ENCODE measurements at regions not wholly inside any gene's neighbourhood (a gene's known extent, or its start where the extent isn't known, plus 50 kb on each side); places are given as distances from the start of the nearest gene placed in this dataset.

GRCh38 chr10:2800178-2800577, 267.2 kb upstream of the PFKP start:
- POLR2A ChIA-PET: no interaction called here
- H3K27ac Mint-ChIP-seq: no peak overlapping the region

More at GRCh38 chr10:2800178-2800577, 267.2 kb upstream of the PFKP start:
- no peak overlapping the region for H3K4me3 Mint-ChIP-seq
- ATAC-seq (no peak), DNase-seq (ENCODE audit: low spot score) (no peak)
- peaks cover 29% of the 10 kb centered on the region for H3K4me1 Mint-ChIP-seq
- peaks cover under 1% of the 10 kb centered on the region; the same call in 1 of the 2 replicates for H3K27me3 Mint-ChIP-seq (ENCODE audit: low read depth)
- H3K9me3 Mint-ChIP-seq: peaks cover 33% of the 10 kb centered on the region
- H3K36me3 Mint-ChIP-seq: peaks cover 10% of the 10 kb centered on the region
- TF ChIP-seq EMX1 (CRISPR knock-in tag; IDR thresholded peaks at IDR 0.05) (no peak), ESRRA (CRISPR knock-in tag; IDR thresholded peaks at IDR 0.05; ENCODE audit: borderline replicate concordance) (no peak), USF1 (CRISPR knock-in tag; IDR thresholded peaks at IDR 0.05) (no peak), STAT6 (CRISPR knock-in tag; conservative IDR thresholded peaks at IDR 0.05; ENCODE audit: low read depth) (no peak), JAZF1 (CRISPR knock-in tag; IDR thresholded peaks at IDR 0.05) (no peak), ZNF232 (CRISPR knock-in tag; IDR thresholded peaks at IDR 0.05) (no peak), GTF2I (CRISPR knock-in tag; conservative IDR thresholded peaks at IDR 0.05) (no peak), ZNF416 (CRISPR knock-in tag; IDR thresholded peaks at IDR 0.05) (no peak), SOX15 (CRISPR knock-in tag; IDR thresholded peaks at IDR 0.05) (no peak), ZNF425 (CRISPR knock-in tag; conservative IDR thresholded peaks at IDR 0.05) (no peak), ZNF219 (CRISPR knock-in tag; IDR thresholded peaks at IDR 0.05; ENCODE audit: borderline replicate concordance) (no peak), SMAD4 (CRISPR knock-in tag; IDR thresholded peaks at IDR 0.05) (no peak), MXD4 (CRISPR knock-in tag; IDR thresholded peaks at IDR 0.05; ENCODE audit: borderline replicate concordance) (no peak), MLX (CRISPR knock-in tag; IDR thresholded peaks at IDR 0.05) (no peak), PRRX2 (CRISPR knock-in tag; IDR thresholded peaks at IDR 0.05) (no peak), NR1H2 (CRISPR knock-in tag; IDR thresholded peaks at IDR 0.05) (no peak)
- TF ChIP-seq, protein P1, sequence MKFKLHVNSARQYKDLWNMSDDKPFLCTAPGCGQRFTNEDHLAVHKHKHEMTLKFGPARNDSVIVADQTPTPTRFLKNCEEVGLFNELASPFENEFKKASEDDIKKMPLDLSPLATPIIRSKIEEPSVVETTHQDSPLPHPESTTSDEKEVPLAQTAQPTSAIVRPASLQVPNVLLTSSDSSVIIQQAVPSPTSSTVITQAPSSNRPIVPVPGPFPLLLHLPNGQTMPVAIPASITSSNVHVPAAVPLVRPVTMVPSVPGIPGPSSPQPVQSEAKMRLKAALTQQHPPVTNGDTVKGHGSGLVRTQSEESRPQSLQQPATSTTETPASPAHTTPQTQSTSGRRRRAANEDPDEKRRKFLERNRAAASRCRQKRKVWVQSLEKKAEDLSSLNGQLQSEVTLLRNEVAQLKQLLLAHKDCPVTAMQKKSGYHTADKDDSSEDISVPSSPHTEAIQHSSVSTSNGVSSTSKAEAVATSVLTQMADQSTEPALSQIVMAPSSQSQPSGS (CRISPR knock-in tag; IDR thresholded peaks at IDR 0.05; ENCODE audit: borderline replicate concordance, low read depth): no peak
- TF ChIP-seq, protein P2, sequence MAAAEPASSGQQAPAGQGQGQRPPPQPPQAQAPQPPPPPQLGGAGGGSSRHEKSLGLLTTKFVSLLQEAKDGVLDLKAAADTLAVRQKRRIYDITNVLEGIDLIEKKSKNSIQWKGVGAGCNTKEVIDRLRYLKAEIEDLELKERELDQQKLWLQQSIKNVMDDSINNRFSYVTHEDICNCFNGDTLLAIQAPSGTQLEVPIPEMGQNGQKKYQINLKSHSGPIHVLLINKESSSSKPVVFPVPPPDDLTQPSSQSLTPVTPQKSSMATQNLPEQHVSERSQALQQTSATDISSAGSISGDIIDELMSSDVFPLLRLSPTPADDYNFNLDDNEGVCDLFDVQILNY (CRISPR knock-in tag; IDR thresholded peaks at IDR 0.05): no peak
- TF ChIP-seq, protein P3, sequence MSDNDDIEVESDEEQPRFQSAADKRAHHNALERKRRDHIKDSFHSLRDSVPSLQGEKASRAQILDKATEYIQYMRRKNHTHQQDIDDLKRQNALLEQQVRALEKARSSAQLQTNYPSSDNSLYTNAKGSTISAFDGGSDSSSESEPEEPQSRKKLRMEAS (CRISPR knock-in tag; IDR thresholded peaks at IDR 0.05): no peak
- CTCF ChIA-PET: no interaction called here
